ENCODE measurements at regions not wholly inside any gene's neighbourhood (a gene's known extent, or its start where the extent isn't known, plus 50 kb on each side); places are given as distances from the start of the nearest gene placed in this dataset.

GRCh38 chr3:81953111-81953510 lies 191.7 kb upstream of the GBE1 start:
- no peak overlapping the region for H3K27ac ChIP-seq (ENCODE audit: low read depth, low read length)
- no peaks in the 10 kb centered on the region for H3K9me3 ChIP-seq (ENCODE audit: control insufficient read depth in 5 of 5, low read length in 5 of 5)
- peaks cover 0 to 3% (median 2%) of the 10 kb centered on the region in 5 donors for H3K4me1 ChIP-seq (ENCODE audit: control insufficient read depth in 5 of 5, insufficient read depth in 5 of 5, low read length in 5 of 5)
- no peak overlapping the region for H3K4me3 ChIP-seq (ENCODE audit: low read depth in 1 of 5, low read length in 5 of 5)
- H3K36me3 ChIP-seq (ENCODE audit: control insufficient read depth in 5 of 5, insufficient read depth in 5 of 5, low read length in 5 of 5): no peaks in the 10 kb centered on the region
- H3K9ac ChIP-seq (ENCODE audit: low read length in 5 of 5): no peak overlapping the region
- H3K27me3 ChIP-seq (ENCODE audit: control insufficient read depth in 5 of 5, insufficient read depth in 4 of 5, low read length in 5 of 5): no peaks in the 10 kb centered on the region

- H3K36me3 ChIP-seq (ENCODE audit: control insufficient read depth in 5 of 5, insufficient read depth in 5 of 5, low read length in 5 of 5): no peaks in the 10 kb centered on the region
- H3K9me3 ChIP-seq (ENCODE audit: control insufficient read depth in 5 of 5, low read length in 5 of 5): no peaks in the 10 kb centered on the region
Observed at GRCh38 chr3:81952141-81952540, 190.7 kb upstream of the GBE1 start.

GRCh38 chr3:81951636-81952035 lies 190.2 kb upstream of the GBE1 start:
- H3K9ac ChIP-seq (ENCODE audit: low read length in 5 of 5): no peak overlapping the region
- H3K27me3 ChIP-seq (ENCODE audit: control insufficient read depth in 5 of 5, insufficient read depth in 4 of 5, low read length in 5 of 5): no peaks in the 10 kb centered on the region
- no peaks in the 10 kb centered on the region for H3K9me3 ChIP-seq (ENCODE audit: control insufficient read depth in 5 of 5, low read length in 5 of 5)
- no peaks in the 10 kb centered on the region for H3K36me3 ChIP-seq (ENCODE audit: control insufficient read depth in 5 of 5, insufficient read depth in 5 of 5, low read length in 5 of 5)
- H3K27ac ChIP-seq (ENCODE audit: low read depth, low read length): no peak overlapping the region
- no peak overlapping the region for H3K4me3 ChIP-seq (ENCODE audit: low read depth in 1 of 5, low read length in 5 of 5)
- peaks cover 0 to 3% (median 2%) of the 10 kb centered on the region in 5 donors for H3K4me1 ChIP-seq (ENCODE audit: control insufficient read depth in 5 of 5, insufficient read depth in 5 of 5, low read length in 5 of 5)

More at GRCh38 chr3:81952141-81952540, 190.7 kb upstream of the GBE1 start:
- Histone ChIP-seq H3K27ac (ENCODE audit: low read depth, low read length) (no peak overlapping the region), H3K9ac (ENCODE audit: low read length in 5 of 5) (no peak overlapping the region), H3K4me3 (ENCODE audit: low read depth in 1 of 5, low read length in 5 of 5) (no peak overlapping the region), H3K27me3 (ENCODE audit: control insufficient read depth in 5 of 5, insufficient read depth in 4 of 5, low read length in 5 of 5) (no peaks in the 10 kb centered on the region), H3K4me1 (ENCODE audit: control insufficient read depth in 5 of 5, insufficient read depth in 5 of 5, low read length in 5 of 5) (peaks cover 0 to 3% (median 2%) of the 10 kb centered on the region in 5 donors)

DNA sequence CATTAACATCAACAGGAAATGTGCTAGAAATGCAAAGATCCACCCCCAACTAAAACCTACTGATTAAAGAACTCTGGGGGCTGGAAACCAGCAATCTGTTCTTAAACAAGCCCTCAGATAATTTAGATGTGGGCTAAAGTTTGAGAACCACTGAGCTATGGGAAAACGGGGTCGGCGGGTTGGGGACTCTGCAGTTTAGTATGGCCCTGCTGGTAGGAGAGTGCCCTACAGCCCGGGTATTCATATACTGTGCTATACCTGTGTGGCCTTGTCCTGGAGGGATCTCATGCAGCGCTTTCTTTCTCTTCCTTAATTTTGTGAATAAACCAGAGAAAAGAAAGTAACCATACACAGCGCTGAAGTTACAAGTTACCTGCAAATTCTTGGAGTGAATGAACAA lies 189.7 kb upstream of the GBE1 start:
- H3K9me3 ChIP-seq (ENCODE audit: control insufficient read depth in 5 of 5, low read length in 5 of 5): no peaks in the 10 kb centered on the region
- peaks cover 0 to 3% (median 2%) of the 10 kb centered on the region in 5 donors for H3K4me1 ChIP-seq (ENCODE audit: control insufficient read depth in 5 of 5, insufficient read depth in 5 of 5, low read length in 5 of 5)
- no peak overlapping the region for H3K27ac ChIP-seq (ENCODE audit: low read depth, low read length)
- no peak overlapping the region for H3K4me3 ChIP-seq (ENCODE audit: low read depth in 1 of 5, low read length in 5 of 5)
- no peaks in the 10 kb centered on the region for H3K36me3 ChIP-seq (ENCODE audit: control insufficient read depth in 5 of 5, insufficient read depth in 5 of 5, low read length in 5 of 5)
- H3K9ac ChIP-seq (ENCODE audit: low read length in 5 of 5): no peak overlapping the region
- H3K27me3 ChIP-seq (ENCODE audit: control insufficient read depth in 5 of 5, insufficient read depth in 4 of 5, low read length in 5 of 5): no peaks in the 10 kb centered on the region

DNA sequence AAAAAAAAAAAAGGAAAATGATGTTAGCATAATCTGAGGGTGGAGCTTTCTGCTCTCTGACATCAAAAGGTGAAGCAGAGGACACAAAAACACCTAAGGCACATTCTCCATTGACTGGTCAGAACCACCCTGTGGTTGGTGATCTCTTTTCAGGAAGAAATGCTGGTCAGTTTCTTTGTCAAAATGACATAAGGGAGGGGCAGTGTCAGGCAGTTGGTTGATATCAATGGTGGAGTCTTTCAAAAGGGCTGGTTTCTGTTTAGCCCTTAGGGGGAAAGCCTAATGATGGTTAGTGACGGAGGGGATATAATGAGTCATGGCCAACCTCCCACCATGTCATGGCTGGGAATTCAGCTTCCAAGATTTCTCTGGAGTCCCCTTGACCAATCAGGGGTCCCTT lies 185.9 kb upstream of the GBE1 start:
- no peaks in the 10 kb centered on the region for H3K36me3 ChIP-seq (ENCODE audit: control insufficient read depth in 5 of 5, insufficient read depth in 5 of 5, low read length in 5 of 5)

DNA sequence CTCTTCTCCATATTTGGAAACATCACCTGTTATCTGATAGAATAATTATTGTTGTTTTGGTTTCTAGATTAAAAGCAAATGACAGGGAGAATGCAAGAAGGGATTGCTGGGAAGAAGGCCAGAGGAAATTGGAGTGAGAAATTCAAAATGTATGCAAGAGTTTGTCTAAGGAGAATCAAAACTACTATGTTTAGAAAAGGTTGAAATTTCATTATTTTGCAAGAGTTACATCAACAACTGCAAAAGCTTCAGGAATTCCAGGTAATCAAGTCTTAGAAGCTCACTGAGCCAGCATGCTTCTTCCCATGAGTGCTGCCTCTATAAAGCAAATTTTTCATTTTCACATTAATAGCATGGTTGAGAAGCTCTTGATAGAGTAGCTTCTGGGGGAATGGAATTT lies 177.2 kb upstream of the GBE1 start:
- no peaks in the 10 kb centered on the region for H3K27me3 ChIP-seq (ENCODE audit: control insufficient read depth in 5 of 5, insufficient read depth in 4 of 5, low read length in 5 of 5)

More for the DNA sequence above, 185.9 kb upstream of the GBE1 start:
- Histone ChIP-seq H3K9ac (ENCODE audit: low read length in 5 of 5) (no peak overlapping the region), H3K27me3 (ENCODE audit: control insufficient read depth in 5 of 5, insufficient read depth in 4 of 5, low read length in 5 of 5) (no peaks in the 10 kb centered on the region), H3K4me3 (ENCODE audit: low read depth in 1 of 5, low read length in 5 of 5) (no peak overlapping the region), H3K9me3 (ENCODE audit: control insufficient read depth in 5 of 5, low read length in 5 of 5) (peaks cover 0 to 17% (median 10%) of the 10 kb centered on the region in 5 donors), H3K27ac (ENCODE audit: low read depth, low read length) (no peak overlapping the region), H3K4me1 (ENCODE audit: control insufficient read depth in 5 of 5, insufficient read depth in 5 of 5, low read length in 5 of 5) (no peaks in the 10 kb centered on the region)

DNA sequence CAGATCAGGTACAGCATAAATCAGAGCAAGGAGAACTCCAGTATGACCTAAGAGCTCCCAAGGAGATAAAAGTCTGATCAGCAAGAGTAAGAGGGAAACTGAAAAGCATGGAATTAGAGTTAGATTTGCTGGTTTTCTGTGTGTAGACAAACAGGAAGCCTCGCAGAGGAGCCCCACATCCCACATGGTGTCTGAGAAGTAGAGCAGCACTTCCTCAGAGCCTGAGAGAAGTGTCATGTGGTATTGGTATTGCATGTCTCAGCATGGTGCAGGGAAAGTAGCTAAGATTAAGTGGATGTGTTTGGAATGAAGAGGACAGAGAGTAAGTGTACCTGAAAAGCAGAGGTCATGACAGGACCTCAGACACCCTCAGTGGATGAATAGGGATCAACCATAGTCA lies 175.4 kb upstream of the GBE1 start:
- H3K27ac ChIP-seq (ENCODE audit: low read depth, low read length): no peak overlapping the region
- H3K36me3 ChIP-seq (ENCODE audit: control insufficient read depth in 5 of 5, insufficient read depth in 5 of 5, low read length in 5 of 5): no peaks in the 10 kb centered on the region
- no peak overlapping the region for H3K4me3 ChIP-seq (ENCODE audit: low read depth in 1 of 5, low read length in 5 of 5)
- no peak overlapping the region for H3K9ac ChIP-seq (ENCODE audit: low read length in 5 of 5)
- H3K27me3 ChIP-seq (ENCODE audit: control insufficient read depth in 5 of 5, insufficient read depth in 4 of 5, low read length in 5 of 5): no peaks in the 10 kb centered on the region
- peaks cover 0 to 9% (median 5%) of the 10 kb centered on the region in 5 donors for H3K4me1 ChIP-seq (ENCODE audit: control insufficient read depth in 5 of 5, insufficient read depth in 5 of 5, low read length in 5 of 5)
- H3K9me3 ChIP-seq (ENCODE audit: control insufficient read depth in 5 of 5, low read length in 5 of 5): no peaks in the 10 kb centered on the region

More for the DNA sequence above, 177.2 kb upstream of the GBE1 start:
- Histone ChIP-seq H3K4me1 (ENCODE audit: control insufficient read depth in 5 of 5, insufficient read depth in 5 of 5, low read length in 5 of 5) (peaks cover 0 to 9% (median 5%) of the 10 kb centered on the region in 5 donors), H3K9ac (ENCODE audit: low read length in 5 of 5) (no peak overlapping the region), H3K27ac (ENCODE audit: low read depth, low read length) (no peak overlapping the region), H3K36me3 (ENCODE audit: control insufficient read depth in 5 of 5, insufficient read depth in 5 of 5, low read length in 5 of 5) (no peaks in the 10 kb centered on the region), H3K9me3 (ENCODE audit: control insufficient read depth in 5 of 5, low read length in 5 of 5) (peaks cover 0 to 10% (median 0%) of the 10 kb centered on the region in 5 donors), H3K4me3 (ENCODE audit: low read depth in 1 of 5, low read length in 5 of 5) (no peak overlapping the region)

DNA sequence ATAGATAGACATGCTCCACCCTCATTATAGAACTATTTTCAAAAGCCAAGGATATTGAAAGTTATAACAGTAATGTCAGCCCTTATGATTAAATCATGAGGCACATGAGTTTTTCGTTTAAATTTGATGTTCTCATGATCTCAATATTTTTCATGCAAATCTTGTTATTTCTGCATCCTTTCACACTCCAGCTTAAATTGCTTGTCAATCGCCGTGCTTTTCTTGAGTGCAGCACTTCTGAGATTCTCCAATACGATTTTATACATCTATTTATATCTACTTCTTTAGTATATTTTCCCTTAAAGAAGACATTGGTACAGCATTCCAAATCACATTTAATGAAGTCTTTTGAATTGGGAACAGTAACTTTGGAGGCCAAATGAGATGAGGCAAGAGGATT lies 171.2 kb upstream of the GBE1 start:
- Histone ChIP-seq H3K9me3 (ENCODE audit: control insufficient read depth in 5 of 5, low read length in 5 of 5) (no peaks in the 10 kb centered on the region), H3K4me3 (ENCODE audit: low read depth in 1 of 5, low read length in 5 of 5) (no peak overlapping the region), H3K4me1 (ENCODE audit: control insufficient read depth in 5 of 5, insufficient read depth in 5 of 5, low read length in 5 of 5) (no peaks in the 10 kb centered on the region), H3K27ac (ENCODE audit: low read depth, low read length) (no peak overlapping the region), H3K36me3 (ENCODE audit: control insufficient read depth in 5 of 5, insufficient read depth in 5 of 5, low read length in 5 of 5) (no peaks in the 10 kb centered on the region), H3K9ac (ENCODE audit: low read length in 5 of 5) (no peak overlapping the region), H3K27me3 (ENCODE audit: control insufficient read depth in 5 of 5, insufficient read depth in 4 of 5, low read length in 5 of 5) (no peaks in the 10 kb centered on the region)

DNA sequence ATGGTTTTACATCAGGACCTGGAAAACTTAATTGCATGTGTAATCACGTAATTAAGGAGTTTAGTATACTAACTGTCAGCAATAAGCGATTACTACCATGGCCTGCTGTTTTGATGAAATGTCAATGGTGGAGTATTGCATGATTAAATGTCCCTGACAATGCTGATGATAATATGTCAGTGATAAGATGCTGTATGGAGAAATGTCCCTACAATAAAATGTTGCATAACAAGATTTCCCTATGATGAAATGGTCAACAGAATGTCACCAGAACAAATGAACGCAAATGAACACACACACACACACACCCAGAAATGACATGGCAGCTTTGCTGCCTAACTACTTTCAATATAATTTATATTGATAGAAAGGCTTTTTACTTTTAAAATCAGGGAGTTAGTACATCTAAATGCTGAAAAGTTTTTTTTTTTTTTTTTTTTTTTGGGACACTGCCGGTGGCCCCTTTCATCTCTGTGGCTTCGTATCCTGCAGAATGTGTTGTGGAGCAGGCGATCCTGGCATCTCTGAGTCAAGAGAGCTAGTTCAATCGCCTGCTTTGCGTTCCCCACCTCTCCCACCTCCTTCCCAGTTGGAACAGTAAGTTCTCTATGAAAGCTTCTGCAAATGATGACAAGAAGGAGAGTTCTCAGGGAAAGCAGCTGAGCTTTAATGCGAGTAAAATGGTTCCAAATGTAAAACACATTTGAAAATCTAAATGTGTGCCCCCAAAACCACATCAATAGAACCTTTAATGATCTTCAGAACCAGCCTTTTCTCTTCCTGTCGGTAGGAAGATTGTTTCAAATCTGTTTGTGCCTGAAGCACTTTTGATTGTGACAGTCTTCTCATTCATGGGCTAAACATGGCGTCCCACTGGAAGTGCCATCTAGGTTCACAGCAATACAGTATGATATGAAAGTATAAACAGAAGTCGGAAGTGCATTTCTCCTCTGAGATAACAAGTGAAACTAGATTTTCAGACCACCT lies 170.1 kb upstream of the GBE1 start:
- H3K27ac ChIP-seq (ENCODE audit: low read depth, low read length): no peak overlapping the region

GRCh38 chr3:81929697-81930096 lies 168.3 kb upstream of the GBE1 start:
- Histone ChIP-seq H3K4me1 (ENCODE audit: control insufficient read depth in 5 of 5, insufficient read depth in 5 of 5, low read length in 5 of 5) (no peaks in the 10 kb centered on the region), H3K36me3 (ENCODE audit: control insufficient read depth in 5 of 5, insufficient read depth in 5 of 5, low read length in 5 of 5) (no peaks in the 10 kb centered on the region), H3K9me3 (ENCODE audit: control insufficient read depth in 5 of 5, low read length in 5 of 5) (no peaks in the 10 kb centered on the region), H3K27me3 (ENCODE audit: control insufficient read depth in 5 of 5, insufficient read depth in 4 of 5, low read length in 5 of 5) (no peaks in the 10 kb centered on the region), H3K4me3 (ENCODE audit: low read depth in 1 of 5, low read length in 5 of 5) (no peak overlapping the region), H3K27ac (ENCODE audit: low read depth, low read length) (no peak overlapping the region), H3K9ac (ENCODE audit: low read length in 5 of 5) (no peak overlapping the region)

More for the DNA sequence above, 170.1 kb upstream of the GBE1 start:
- Histone ChIP-seq H3K4me1 (ENCODE audit: control insufficient read depth in 5 of 5, insufficient read depth in 5 of 5, low read length in 5 of 5) (no peaks in the 10 kb centered on the region), H3K4me3 (ENCODE audit: low read depth in 1 of 5, low read length in 5 of 5) (no peak overlapping the region), H3K27me3 (ENCODE audit: control insufficient read depth in 5 of 5, insufficient read depth in 4 of 5, low read length in 5 of 5) (no peaks in the 10 kb centered on the region), H3K36me3 (ENCODE audit: control insufficient read depth in 5 of 5, insufficient read depth in 5 of 5, low read length in 5 of 5) (no peaks in the 10 kb centered on the region), H3K9me3 (ENCODE audit: control insufficient read depth in 5 of 5, low read length in 5 of 5) (no peaks in the 10 kb centered on the region), H3K9ac (ENCODE audit: low read length in 5 of 5) (no peak overlapping the region)

Measured in subcutaneous abdominal adipose tissue (tissue), 5 donors.